SK-N-MC (cell line): ENCODE measurements at regions not wholly inside any gene's neighbourhood (a gene's known extent, or its start where the extent isn't known, plus 50 kb on each side); places are given as distances from the start of the nearest gene placed in this dataset.

Experiments
- EZH2 ChIP-seq: fragments of 200-600 bp; sonication (generic); IDR thresholded peaks from one replicate; pipeline ENCODE4 v1.6.1; 2017; ENCODE audit warnings: antibody characterized with exemption
- FOXP2 ChIP-seq: optimal IDR thresholded peaks from 2 replicates; pipeline ENCODE3; 2011; ENCODE audit warnings: mild to moderate bottlenecking, moderate library complexity; ENCODE audit not compliant: insufficient read depth; ENCODE audit errors: extremely low read length, control extremely low read depth
- POLR2AphosphoS5 ChIP-seq: IDR thresholded peaks from 2 replicates; pipeline ENCODE4 v1.6.1; 2012; ENCODE audit warnings: mild to moderate bottlenecking, low read depth, low read length, borderline replicate concordance

DNA sequence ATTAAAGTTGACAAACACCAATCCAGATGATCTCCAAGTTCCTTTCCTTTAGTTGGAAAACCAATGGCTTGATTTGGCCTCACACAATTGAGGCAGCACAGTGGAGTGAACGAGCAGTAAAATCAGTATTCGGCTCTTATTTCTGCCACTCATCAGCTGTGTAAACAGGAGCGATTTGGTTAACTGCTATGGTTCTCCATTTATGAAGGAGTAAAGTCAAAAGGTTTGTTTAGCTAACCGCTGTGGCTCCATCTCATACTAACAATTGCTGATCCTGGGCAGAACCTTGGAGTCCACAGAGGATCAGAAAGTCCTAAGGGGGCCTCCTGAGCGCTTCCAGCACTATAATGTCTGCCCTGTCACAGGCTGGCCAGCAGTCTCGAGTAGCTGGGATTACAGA is 54.5 kb upstream of the EXOC1L start:
- TF ChIP-seq EZH2 (no peak), POLR2AphosphoS5 (no peak), FOXP2 (no peak)
